AG20443 (cell line): ENCODE measurements at regions not wholly inside any gene's neighbourhood (a gene's known extent, or its start where the extent isn't known, plus 50 kb on each side); places are given as distances from the start of the nearest gene placed in this dataset.
"Not testable (repeated sequence)": the region's sequence is repeated elsewhere in the genome, so short reads cannot be mapped to it uniquely, and the experiment has no call there.

Experiments used
- DNase-seq: peaks from one replicate; pipeline ENCODE4 v3.0.0; 2012; ENCODE audit warnings: low spot score, mixed read lengths

- no peak for DNase-seq
These were observed 387.0 kb downstream of the USP25 start for GRCh38 chr21:16116798-16117197.

- no peak for DNase-seq
These were observed 387.5 kb downstream of the USP25 start for GRCh38 chr21:16117331-16117730.

GRCh38 chr21:16117851-16118590 lies 388.2 kb downstream of the USP25 start:
- peak; percentile 22 for DNase-seq

GRCh38 chr21:16124378-16125138 lies 394.8 kb downstream of the USP25 start:
- peak; percentile 48 for DNase-seq

- peak; percentile 9 for DNase-seq
These were observed 395.5 kb downstream of the USP25 start for GRCh38 chr21:16125274-16125673.

GRCh38 chr21:16132453-16132852 lies 402.7 kb downstream of the USP25 start:
- not testable (repeated sequence) for DNase-seq

GRCh38 chr21:16133248-16133647 lies 403.5 kb downstream of the USP25 start:
- DNase-seq = no peak

- no peak for DNase-seq
These were observed 404.4 kb downstream of the USP25 start for GRCh38 chr21:16134134-16134533.

GRCh38 chr21:16137106-16137505 lies 407.3 kb downstream of the USP25 start:
- no peak for DNase-seq

- no peak for DNase-seq
These were observed 415.3 kb downstream of the USP25 start for GRCh38 chr21:16145052-16145451.

- no peak for DNase-seq
These were observed 415.7 kb downstream of the USP25 start for GRCh38 chr21:16145479-16145878.

- no peak for DNase-seq
These were observed 424.5 kb downstream of the USP25 start for GRCh38 chr21:16154321-16154720.

- no peak for DNase-seq
These were observed 425.3 kb downstream of the USP25 start for GRCh38 chr21:16154951-16155635.

- DNase-seq = no peak
These were observed 427.2 kb downstream of the USP25 start for GRCh38 chr21:16156841-16157489.

GRCh38 chr21:16159213-16159970 lies 429.6 kb downstream of the USP25 start:
- no peak for DNase-seq

- no peak for DNase-seq
These were observed 430.2 kb downstream of the USP25 start for GRCh38 chr21:16159971-16160350.

GRCh38 chr21:16162953-16163352 lies 433.2 kb downstream of the USP25 start:
- DNase-seq = no peak

- DNase-seq = peak; percentile 23
These were observed 439.3 kb downstream of the USP25 start for GRCh38 chr21:16169102-16169511.

GRCh38 chr21:16169779-16170178 lies 440.0 kb downstream of the USP25 start:
- DNase-seq = no peak

- DNase-seq = no peak
These were observed 446.8 kb downstream of the USP25 start for GRCh38 chr21:16176570-16176969.

- DNase-seq = no peak
These were observed 447.8 kb downstream of the USP25 start for GRCh38 chr21:16177532-16177931.

- no peak for DNase-seq
These were observed 450.0 kb downstream of the USP25 start for GRCh38 chr21:16179773-16180172.
